Amniotic stem cell (primary cell): ENCODE measurements at regions not wholly inside any gene's neighbourhood (a gene's known extent, or its start where the extent isn't known, plus 50 kb on each side); places are given as distances from the start of the nearest gene placed in this dataset.
"Not testable (repeated sequence)": the region's sequence is repeated elsewhere in the genome, so short reads cannot be mapped to it uniquely, and the experiment has no call there.

Experiments
- DNase-seq: peaks from one replicate; lab custom pipeline; 2025; lab: John Stamatoyannopoulos, UW

DNA sequence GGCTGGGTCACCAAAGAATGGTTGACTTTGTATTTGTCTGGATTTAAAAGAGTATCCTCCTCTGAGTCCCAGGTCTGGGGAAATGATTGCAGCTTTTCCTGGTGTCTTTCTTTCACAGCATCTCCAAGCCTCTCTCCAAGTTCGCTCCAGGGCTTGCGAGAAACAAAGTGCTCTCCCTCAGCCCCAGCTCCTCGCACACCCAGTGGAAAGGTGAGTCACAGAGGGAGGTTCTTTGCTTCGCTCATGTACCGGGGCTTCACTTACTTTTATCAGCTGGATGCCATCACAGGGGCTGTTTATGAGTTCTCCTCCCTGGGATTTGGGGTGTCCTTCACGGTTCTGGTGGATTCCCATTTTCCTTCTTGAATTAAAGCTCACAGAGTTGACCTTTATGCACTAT is 252.2 kb upstream of the PLPP4 start:
- no peak for DNase-seq

GRCh38 chr10:120205368-120206018 is 251.5 kb upstream of the PLPP4 start:
- no peak for DNase-seq

GRCh38 chr10:120208488-120208887 is 248.5 kb upstream of the PLPP4 start:
- DNase-seq: no peak

DNA sequence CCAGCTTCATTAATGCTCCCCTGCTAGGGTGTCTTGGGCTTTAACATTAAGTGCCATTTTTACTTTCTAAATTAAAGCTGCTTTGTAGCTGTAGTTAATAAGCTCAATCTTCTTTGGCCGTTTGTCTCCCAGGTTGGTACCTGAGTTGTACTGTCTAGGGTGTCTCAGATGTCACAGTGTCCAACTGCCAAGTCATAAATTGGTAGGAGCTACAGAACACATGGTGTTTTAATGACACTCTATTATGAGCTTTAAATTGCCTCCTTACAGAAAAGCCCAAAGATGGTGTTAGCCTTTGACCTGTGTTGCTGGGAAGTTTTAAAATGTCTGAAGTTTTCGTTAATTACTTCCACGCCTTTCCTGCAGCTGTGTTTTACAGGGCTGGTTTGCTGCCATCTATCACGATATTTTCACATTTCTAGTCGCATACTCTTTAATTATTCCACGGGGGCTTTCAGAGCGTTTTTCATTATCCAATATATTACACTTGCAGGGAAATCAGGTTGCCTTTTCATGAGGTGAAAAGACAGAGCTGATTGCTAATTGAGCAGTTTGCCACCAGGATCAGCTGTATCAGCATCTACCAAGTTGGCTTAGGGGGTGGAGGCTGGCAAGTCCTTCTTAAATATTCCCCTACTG is 247.8 kb upstream of the PLPP4 start:
- no peak for DNase-seq

DNA sequence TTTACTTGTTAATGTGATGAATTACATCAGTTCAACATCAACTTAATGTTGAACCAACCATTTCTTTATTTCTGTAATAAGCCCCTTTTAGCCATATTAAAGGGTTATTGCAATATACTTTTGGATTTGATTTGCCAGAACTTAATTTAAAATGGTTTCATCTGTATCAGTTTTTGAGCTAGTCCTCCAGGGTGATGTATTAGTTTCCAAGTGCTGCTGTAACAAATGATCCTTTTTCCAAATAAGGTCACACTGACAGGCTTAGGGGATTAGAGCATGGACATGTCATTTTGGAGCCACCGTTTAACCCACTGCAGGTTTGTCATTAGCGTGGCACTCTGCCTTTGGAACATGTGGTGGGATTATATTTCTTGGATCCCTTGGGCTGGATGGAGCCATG is 244.8 kb upstream of the PLPP4 start:
- DNase-seq: no peak

DNA sequence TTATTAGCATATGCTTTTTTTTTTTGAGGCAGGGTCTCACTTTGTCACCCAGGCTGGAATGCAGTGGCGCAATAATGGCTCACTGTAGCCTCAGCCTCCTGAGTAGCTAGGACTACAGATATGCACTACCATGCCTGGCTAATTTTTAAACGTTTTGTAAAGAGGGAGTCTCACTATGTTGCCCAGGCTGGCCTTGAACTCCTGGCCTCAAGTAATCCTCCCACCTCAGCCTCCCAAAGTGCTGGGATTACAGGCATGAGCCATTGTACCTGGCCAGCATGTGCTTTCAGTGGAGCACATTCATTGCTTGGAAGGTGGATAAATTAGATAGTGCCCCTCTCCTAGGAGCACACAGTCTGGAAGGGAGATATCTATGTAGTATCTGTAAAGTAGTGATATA is 243.7 kb upstream of the PLPP4 start:
- DNase-seq: not testable (repeated sequence)

DNA sequence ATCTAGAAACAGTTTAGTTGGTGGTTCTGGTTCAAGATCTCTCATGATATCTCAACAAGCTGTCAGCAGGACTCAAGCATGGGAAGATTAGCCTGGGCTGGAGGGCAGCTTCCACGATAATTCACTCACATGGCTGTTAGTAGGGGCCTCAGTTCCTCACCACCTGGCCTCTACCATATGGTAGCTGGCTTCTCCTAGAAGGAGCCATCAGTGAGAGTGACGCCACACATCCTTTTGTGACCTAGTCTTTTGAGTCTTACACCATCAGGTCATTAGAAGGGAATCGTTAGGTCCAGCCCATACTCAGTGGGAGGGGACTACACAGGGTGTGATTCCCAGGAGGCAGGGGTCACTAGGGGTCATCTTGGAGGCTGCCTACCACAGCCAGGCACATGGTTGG is 239.3 kb upstream of the PLPP4 start:
- DNase-seq: no peak

GRCh38 chr10:120221873-120222485 is 235.0 kb upstream of the PLPP4 start:
- DNase-seq: peak; percentile 70

DNA sequence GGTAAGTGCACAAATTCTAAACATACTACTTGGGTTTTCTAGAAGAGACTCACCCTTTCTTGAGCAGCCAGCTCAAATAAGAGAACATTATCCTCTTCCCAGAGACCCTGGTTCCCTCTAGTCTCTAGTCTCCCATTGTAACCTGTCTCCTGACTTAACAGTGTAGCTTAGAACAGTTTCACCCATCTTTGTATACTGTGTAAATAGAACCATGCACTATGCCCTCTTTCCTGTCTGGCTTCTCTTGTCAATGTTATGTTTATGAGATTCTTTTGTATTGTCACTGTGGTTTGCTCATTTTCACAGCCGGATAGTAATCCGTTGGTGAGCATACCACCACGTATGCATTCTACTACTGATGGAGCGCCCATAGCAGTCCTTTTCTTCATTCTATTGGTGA is 227.4 kb upstream of the PLPP4 start:
- DNase-seq: no peak

- DNase-seq: not testable (repeated sequence)
These were observed 217.3 kb upstream of the PLPP4 start for GRCh38 chr10:120239695-120240094.

DNA sequence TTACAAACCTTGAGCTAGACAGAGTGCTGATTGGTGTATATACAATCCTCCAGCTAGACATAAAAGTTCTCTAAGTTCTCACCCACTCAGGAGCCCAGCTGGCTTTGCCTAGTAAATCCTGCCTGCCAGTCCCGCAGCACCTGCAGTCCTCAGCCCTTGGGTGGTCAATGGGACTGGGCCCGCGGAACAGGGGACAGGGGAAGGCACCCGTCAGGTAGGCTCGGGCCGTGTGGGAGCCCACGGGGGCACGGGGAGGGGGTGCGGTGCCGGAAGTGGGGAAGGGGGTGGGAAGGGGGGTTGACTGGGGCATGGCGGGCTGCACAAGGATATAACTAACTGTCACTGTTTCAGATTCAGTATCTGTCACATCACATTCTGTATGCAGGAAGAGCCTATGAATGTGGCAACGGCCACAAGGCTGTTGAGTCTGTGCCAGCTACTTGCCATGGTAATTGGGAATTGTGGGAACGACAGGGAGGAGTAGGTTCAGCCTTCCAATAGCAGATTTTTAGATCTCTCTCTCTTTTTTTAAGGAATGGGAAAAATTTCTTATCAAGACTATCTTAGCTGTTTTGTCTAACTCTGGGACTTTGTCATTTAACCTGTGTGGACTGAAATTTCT is 205.1 kb upstream of the PLPP4 start:
- no peak for DNase-seq

DNA sequence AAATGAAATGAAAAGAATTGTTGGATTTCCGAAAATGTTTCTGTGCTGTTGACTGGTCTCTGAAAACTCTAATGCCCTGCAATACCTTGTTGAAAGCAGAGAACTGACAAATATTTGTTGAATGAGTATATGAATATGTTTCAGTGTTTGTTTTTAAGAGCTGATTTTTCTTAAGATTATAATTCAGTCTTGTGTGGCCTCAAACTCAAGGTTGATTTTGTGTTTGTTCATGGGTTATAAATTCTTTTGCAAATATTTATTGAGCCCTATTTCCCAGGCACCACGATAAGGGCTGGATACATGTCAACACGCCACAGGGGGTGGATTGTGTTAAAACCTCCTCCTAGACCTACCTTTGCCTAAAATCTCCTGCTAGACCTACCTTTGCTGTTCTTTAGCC is 203.9 kb upstream of the PLPP4 start:
- no peak for DNase-seq

GRCh38 chr10:120260456-120260855 is 196.6 kb upstream of the PLPP4 start:
- DNase-seq: no peak

DNA sequence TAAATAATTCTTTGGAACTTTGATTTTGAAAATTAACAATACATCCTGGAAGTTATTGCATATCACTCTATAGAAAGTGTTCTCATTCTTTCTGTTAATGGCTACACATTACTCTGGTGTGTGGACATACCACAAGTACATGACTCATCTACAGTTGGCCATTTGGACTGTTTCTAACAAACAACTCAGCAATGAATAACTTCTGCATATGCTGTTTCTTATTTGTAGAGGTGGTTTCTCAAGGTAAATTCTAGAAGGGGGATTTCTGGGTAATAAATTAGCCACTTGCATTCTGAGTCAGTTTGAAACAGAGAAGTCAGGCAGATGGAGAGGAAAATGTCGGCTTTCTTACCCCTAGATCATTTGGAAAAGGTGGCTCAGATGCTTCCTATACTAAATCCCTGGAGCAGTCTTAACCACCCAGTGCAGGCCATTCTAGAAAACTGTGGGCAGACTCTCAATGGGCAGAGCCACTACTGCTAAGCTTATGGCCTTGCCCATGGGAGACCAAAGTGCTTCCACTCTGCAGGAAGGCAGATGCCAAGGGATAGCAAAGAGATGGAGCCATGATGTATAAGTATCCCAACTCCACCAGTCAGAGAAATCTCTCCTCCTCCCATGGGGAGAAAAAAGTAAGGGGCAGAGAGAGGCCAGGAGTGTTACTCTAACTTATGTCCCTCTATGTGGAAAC is 194.0 kb upstream of the PLPP4 start:
- DNase-seq: no peak

- DNase-seq: no peak
These were observed 191.0 kb upstream of the PLPP4 start for GRCh38 chr10:120266022-120266421.

DNA sequence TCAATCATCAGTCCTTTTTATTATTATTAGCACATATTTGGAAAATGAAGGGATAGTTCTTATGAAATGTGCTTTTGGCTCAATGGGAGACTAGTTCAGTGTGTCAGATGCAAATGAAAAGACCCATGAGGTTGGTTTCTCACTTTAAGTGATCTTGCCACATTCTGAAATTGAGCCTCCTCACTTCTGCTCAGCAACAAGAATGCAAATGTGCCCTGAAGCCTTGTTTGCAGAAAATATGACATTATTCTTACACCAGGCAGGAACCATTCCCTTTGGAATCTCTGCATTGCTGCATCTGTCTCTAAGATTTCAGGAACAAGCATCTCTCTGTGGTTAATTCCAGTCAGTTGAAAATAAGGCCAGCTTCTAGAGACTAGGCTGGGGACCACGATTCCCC is 186.1 kb upstream of the PLPP4 start:
- DNase-seq: no peak

DNA sequence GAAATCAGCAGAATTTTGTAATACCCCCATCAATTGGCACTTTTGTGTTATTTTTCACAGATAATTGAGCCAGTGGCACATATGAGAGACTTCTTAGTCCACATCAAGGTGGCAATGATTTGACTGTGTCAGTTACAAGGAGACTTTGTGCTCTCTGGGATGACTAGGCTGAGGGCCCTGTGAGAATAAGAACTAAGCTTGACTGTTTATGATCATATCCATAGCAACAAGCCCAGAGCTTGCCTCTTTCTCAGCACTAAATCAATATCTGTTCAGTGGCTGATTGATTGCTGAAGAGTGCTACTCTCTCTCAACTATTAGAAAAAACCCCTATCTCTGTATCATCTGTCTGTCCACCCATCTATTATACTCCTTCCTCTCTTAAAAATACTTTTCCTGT is 185.3 kb upstream of the PLPP4 start:
- DNase-seq: no peak

- no peak for DNase-seq
These were observed 184.7 kb upstream of the PLPP4 start for GRCh38 chr10:120272350-120272749.

- DNase-seq: no peak
These were observed 179.0 kb upstream of the PLPP4 start for GRCh38 chr10:120278069-120278468.

- DNase-seq: no peak
These were observed 177.8 kb upstream of the PLPP4 start for GRCh38 chr10:120279196-120279595.

- DNase-seq: no peak
These were observed 174.6 kb upstream of the PLPP4 start for GRCh38 chr10:120282421-120282820.

- no peak for DNase-seq
These were observed 174.1 kb upstream of the PLPP4 start for GRCh38 chr10:120282846-120283492.
